DMS153 treated with DMSO at 0.1 percent for 48 hours (cell line): ENCODE measurements at regions not wholly inside any gene's neighbourhood (a gene's known extent, or its start where the extent isn't known, plus 50 kb on each side); places are given as distances from the start of the nearest gene placed in this dataset.
A peak's percentile ranks its signal among the peaks of the same experiment; 100 is the strongest.
"Not testable (repeated sequence)": the region's sequence is repeated elsewhere in the genome, so short reads cannot be mapped to it uniquely, and the experiment has no call there.

Source experiments
- DNase-seq: peaks from one replicate; lab custom pipeline; 2025; ENCODE audit not compliant: unreplicated experiment; lab: John Stamatoyannopoulos, UW

GRCh38 chrX:74181976-74182375, 122.0 kb upstream of the ZCCHC13 start:
- not testable (repeated sequence) for DNase-seq

- no peak for DNase-seq
These were observed 123.3 kb upstream of the ZCCHC13 start for GRCh38 chrX:74180716-74181115.

- no peak for DNase-seq
These were observed 124.0 kb upstream of the ZCCHC13 start for GRCh38 chrX:74179990-74180389.

- DNase-seq: no peak
These were observed 124.5 kb upstream of the ZCCHC13 start for GRCh38 chrX:74179499-74179898.

- no peak for DNase-seq
These were observed 124.9 kb upstream of the ZCCHC13 start for GRCh38 chrX:74179071-74179470.

- DNase-seq: no peak
These were observed 125.4 kb upstream of the ZCCHC13 start for GRCh38 chrX:74178536-74178935.

- no peak for DNase-seq
These were observed 132.5 kb upstream of the ZCCHC13 start for GRCh38 chrX:74171465-74171864.

- no peak for DNase-seq
These were observed 141.8 kb upstream of the ZCCHC13 start for GRCh38 chrX:74162199-74162598.

- no peak for DNase-seq
These were observed 143.2 kb upstream of the ZCCHC13 start for GRCh38 chrX:74160816-74161215.

GRCh38 chrX:74160358-74160757, 143.6 kb upstream of the ZCCHC13 start:
- DNase-seq: no peak

- DNase-seq: no peak
These were observed 156.5 kb upstream of the ZCCHC13 start for GRCh38 chrX:74147439-74147838.

GRCh38 chrX:74138943-74139342, 165.0 kb upstream of the ZCCHC13 start:
- DNase-seq: no peak

GRCh38 chrX:74133156-74133796, 170.7 kb upstream of the ZCCHC13 start:
- DNase-seq: peak; percentile 30

GRCh38 chrX:74132280-74132679, 171.7 kb upstream of the ZCCHC13 start:
- DNase-seq: no peak

- DNase-seq: no peak
These were observed 184.7 kb upstream of the ZCCHC13 start for GRCh38 chrX:74119016-74119910.

- no peak for DNase-seq
These were observed 185.7 kb upstream of the ZCCHC13 start for GRCh38 chrX:74117962-74118902.

GRCh38 chrX:74111245-74111644, 192.7 kb upstream of the ZCCHC13 start:
- no peak for DNase-seq

- DNase-seq: no peak
These were observed 196.3 kb upstream of the ZCCHC13 start for GRCh38 chrX:74107666-74108065.

GRCh38 chrX:74104356-74105015, 199.5 kb upstream of the ZCCHC13 start:
- no peak for DNase-seq

GRCh38 chrX:74098407-74098806, 205.6 kb upstream of the ZCCHC13 start:
- not testable (repeated sequence) for DNase-seq

GRCh38 chrX:74090049-74090448, 213.9 kb upstream of the ZCCHC13 start:
- no peak for DNase-seq
